ENCODE measurements at regions not wholly inside any gene's neighbourhood (a gene's known extent, or its start where the extent isn't known, plus 50 kb on each side); places are given as distances from the start of the nearest gene placed in this dataset.

DNA sequence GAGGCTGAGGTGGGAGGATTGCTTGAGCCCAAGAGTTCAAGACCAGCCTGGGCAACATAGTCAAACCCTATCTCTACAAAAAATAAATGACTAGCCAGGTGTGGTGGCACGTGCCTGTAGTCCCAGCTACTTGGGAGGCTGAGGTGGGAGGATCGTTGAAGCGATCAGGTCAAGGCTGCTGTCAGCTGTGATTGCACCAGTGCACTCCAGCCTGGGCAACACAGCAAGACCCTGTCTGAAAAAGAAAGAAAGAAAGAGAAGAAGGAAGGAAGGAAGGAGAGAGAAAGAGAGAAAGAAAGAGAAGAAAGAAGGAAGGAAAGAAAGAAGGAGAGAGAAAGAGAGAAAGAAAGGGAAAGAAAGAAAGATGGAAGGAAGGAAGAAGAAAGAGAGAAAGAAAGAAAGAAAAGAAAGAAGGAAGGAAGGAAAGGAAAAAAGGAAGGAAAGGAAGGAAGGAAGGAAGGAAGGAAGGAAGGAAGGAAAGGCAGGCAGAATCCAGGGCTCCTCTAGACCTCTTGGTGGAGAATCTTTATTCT, 71.5 kb upstream of the FBRSL1 start:
- Mint-ChIP-seq H3K4me3 (no peak overlapping the region), H3K27ac (no peak overlapping the region), H3K27me3 (peaks cover 8 to 13% of the 10 kb centered on the region in 2 donors), H3K36me3 (no peaks in the 10 kb centered on the region), H3K9me3 (no peaks in the 10 kb centered on the region), H3K4me1 (ENCODE audit: low read depth in 2 of 2) (peaks cover 0 to 3% of the 10 kb centered on the region in 2 donors)
- no peak for ATAC-seq
- no peak for DNase-seq (ENCODE audit: low spot score)

DNA sequence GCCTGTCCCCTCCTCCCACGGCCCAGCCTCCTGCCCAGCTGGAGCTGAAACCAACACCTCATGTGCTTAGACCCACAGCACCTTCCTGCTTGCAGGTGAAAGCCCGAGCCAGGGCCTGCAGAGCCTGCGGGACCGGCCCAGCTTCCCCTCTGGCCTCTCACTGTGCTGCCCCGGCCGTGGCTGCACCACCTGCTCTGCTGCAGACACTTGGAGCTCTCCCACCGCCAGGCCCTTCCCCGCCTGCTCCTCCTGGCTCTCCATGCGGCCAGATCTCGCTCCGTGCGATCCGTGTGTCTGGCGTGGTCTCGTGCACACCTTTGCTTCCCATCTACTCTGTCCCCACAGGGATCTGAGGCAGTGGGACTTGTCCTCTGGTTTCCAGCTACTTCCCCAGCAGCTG, 72.2 kb upstream of the FBRSL1 start:
- Mint-ChIP-seq H3K4me1 (ENCODE audit: low read depth in 2 of 2) (peaks cover 0 to 3% of the 10 kb centered on the region in 2 donors), H3K9me3 (no peaks in the 10 kb centered on the region), H3K4me3 (no peak overlapping the region), H3K27ac (no peak overlapping the region), H3K36me3 (no peaks in the 10 kb centered on the region), H3K27me3 (peaks cover 8 to 13% of the 10 kb centered on the region in 2 donors)
- DNase-seq (ENCODE audit: low spot score) (no peak), ATAC-seq (no peak)

DNA sequence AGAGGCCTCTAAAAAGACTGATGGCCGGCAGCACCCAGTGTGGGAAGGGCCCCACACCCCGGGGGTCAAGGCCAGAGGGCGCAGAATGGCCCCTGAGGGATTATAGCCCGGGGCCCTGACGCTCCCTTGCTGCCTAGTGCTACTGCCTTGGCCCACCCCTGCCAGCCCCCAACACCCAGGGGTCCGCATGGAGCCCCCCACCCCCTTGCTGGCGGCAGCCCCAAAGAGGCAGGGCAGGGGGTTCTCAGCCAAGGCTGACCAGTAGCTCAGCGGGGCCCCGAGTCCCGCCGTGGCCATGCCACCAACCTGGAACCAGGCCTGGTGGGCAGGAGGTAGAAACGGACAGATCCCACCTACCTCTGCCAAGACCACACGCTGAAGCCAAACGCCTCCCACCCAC, 73.1 kb upstream of the FBRSL1 start:
- ATAC-seq, result no peak
- Mint-ChIP-seq H3K4me3 (no peak overlapping the region), H3K27me3 (peaks cover 8 to 12% of the 10 kb centered on the region in 2 donors), H3K4me1 (ENCODE audit: low read depth in 2 of 2) (no peaks in the 10 kb centered on the region), H3K27ac (no peak overlapping the region), H3K9me3 (no peaks in the 10 kb centered on the region), H3K36me3 (no peaks in the 10 kb centered on the region)
- DNase-seq (ENCODE audit: low spot score), result no peak

DNA sequence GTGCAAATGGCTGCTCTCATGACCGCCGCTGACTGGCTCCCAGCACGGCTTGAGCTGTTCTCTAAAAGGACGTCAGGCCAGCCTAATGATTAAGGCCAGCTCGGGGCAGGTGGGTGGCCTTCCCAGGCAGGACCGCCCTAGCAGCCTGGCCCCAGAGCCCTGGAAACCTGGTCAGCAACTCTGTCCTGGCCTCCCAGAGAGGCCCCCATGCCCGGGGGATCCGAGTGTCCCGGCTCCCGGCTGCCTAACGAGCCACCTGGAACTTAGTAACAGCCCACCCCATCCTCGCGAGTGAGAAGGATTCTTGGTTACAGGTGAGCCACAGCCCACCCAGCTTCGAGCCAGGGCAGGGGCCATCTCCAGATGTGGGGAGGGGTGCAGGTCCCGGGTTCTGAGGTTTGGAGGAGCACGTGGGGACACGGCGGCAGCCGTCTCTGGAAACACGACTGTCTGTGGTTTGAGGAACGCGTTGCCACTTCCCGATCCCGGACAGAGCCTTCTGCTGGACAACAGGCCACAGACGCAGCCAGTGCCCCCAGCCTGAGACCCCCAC, 73.8 kb upstream of the FBRSL1 start:
- H3K4me1 Mint-ChIP-seq (ENCODE audit: low read depth in 2 of 2), result no peaks in the 10 kb centered on the region

DNA sequence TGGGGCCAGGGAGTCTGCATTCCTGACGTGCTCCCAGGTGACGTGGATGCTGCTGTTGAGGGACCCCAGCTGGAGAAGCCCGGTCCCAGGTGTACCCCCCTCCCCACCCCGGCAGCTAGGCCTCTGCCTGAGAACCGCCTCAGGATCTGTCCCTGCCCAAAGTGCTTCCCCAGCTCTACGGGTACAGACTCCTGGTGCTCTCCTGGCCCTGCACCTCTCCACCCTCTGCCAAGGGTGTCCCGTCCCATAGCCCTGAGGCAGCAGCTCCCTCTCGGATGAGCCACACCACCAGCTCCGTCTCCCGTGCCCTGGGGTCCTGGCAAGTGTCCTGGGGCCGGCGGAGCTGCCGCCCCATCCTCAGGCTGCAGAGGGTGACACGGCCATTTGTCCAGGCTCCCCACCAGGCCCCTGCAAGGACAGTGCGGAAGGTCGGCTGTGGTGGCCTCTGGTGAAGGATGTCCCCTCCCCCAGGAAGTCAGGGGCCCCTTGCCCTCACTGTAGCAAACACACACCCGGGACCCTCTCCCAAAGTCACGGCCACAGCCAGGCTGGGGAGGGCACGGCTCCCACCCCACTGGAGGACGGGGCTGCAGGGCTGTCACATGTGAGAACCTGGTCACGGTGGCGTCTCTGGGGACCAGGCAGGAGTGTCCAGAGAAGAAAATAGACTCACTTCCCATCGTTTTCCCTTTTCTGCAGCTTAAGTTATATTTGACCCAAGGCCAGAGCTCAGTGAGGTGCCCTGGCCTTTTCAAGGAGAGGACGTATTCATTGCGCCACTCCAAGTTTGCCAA, 74.4 kb upstream of the FBRSL1 start:
- Mint-ChIP-seq H3K27me3 (peaks cover 8% of the 10 kb centered on the region in 2 donors), H3K27ac (no peak overlapping the region)

More for the DNA sequence above, 73.8 kb upstream of the FBRSL1 start:
- Mint-ChIP-seq H3K9me3 (no peaks in the 10 kb centered on the region), H3K36me3 (no peaks in the 10 kb centered on the region), H3K4me3 (no peak overlapping the region), H3K27ac (no peak overlapping the region), H3K27me3 (peaks cover 8% of the 10 kb centered on the region in 2 donors)
- DNase-seq (ENCODE audit: low spot score) (no peak), ATAC-seq (no peak)

DNA sequence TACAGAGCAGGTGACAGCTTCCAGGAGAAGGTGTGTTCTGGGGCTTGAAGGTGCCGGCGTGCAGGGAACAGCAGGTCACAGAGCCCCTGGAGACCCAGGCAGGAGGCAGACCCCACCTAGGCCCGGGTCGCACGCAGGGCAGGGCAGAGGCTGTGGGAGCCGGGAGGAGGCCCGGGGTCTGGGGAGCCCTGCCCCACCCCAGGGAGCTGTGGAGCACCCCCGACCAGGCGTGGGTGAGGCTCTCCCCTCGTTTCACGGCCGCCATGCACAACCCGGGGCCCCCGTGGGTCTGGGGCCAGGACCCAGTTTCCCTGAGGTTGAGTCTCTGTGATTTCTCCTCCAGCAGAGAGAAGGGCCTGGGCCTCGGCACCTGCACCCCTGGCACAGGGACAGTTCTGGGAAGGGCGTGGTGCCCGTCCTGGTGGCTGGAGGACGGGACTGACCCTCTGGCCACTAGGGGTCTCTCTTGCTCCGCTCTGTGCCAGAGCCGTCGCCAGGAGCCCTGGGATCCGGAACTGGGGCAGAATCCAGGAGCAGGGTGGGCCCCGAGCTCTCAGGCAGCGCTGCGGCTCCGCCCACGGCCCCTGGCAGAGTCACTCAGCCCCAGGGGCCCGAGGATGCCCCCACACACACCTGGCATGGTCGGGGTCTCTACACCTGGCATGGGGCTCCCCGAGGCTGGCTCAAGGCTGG, 75.2 kb upstream of the FBRSL1 start:
- Mint-ChIP-seq H3K27me3 (peaks cover 6 to 8% of the 10 kb centered on the region in 2 donors), H3K27ac (no peak overlapping the region), H3K4me3 (no peak overlapping the region), H3K9me3 (no peaks in the 10 kb centered on the region), H3K4me1 (ENCODE audit: low read depth in 2 of 2) (no peaks in the 10 kb centered on the region), H3K36me3 (no peaks in the 10 kb centered on the region)
- peak; percentile 87 to 92 for ATAC-seq
- DNase-seq (ENCODE audit: low spot score), result peak; percentile 82

More for the DNA sequence above, 74.4 kb upstream of the FBRSL1 start:
- DNase-seq (ENCODE audit: low spot score) (no peak), ATAC-seq (peak in 1 of 2 donors; percentile 8)
- Mint-ChIP-seq H3K4me1 (ENCODE audit: low read depth in 2 of 2) (no peaks in the 10 kb centered on the region), H3K4me3 (no peak overlapping the region), H3K36me3 (no peaks in the 10 kb centered on the region), H3K9me3 (no peaks in the 10 kb centered on the region)

DNA sequence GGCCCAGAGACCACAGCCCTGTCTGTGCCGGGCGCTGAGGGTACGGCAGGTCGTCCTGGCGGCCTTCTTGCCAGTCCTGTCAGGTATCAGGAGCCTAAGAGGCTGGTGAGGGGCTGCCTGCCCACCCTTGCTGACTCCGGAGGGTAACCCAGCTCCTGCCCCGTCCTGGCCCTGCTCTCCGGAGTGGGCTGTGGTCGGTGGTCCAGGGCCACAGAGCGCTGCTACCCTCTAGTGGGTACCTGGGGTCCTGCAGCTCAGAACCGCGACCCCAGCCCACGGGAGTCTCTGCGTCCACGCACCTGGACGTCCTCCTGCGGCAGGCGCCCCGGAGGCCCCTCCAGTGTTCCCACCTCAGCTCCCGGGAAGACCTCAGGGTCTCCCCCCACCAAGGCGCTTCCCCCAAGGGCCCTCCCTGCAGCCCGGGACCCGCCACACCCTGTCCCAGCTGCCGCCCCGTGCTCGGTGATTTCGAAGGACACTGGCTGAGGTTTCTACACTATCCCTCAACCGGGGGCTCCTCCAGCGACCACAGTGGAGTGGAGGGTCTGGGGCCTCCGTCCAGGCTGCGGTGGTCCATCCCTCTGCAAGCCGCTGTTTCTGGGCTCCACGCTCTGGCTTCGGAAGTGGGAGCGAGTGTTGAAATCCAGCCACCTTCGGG, 75.9 kb upstream of the FBRSL1 start:
- ATAC-seq, result no peak
- DNase-seq (ENCODE audit: low spot score), result no peak
- peaks cover 3 to 8% of the 10 kb centered on the region in 2 donors for H3K27me3 Mint-ChIP-seq

DNA sequence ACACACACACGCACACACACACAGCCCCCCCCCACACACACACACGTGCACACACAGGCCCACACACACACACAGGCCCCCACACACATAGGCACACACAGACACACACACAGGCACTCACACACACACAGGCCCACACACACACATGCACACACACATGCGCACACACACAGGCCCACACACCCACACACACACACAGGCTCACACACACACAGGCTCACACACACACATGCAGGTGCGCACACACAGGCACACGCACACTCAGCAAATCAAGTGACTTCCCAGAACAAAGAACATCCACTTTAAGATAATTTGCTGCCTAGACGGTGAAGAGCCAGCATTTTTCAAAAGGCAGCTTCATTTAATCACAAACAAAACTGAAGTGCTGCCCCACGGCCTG, 78.5 kb upstream of the FBRSL1 start:
- Mint-ChIP-seq H3K36me3 (no peaks in the 10 kb centered on the region), H3K27me3 (no peaks in the 10 kb centered on the region), H3K27ac (no peak overlapping the region), H3K9me3 (no peaks in the 10 kb centered on the region), H3K4me1 (ENCODE audit: low read depth in 2 of 2) (no peaks in the 10 kb centered on the region), H3K4me3 (no peak overlapping the region)
- ATAC-seq (no peak), DNase-seq (ENCODE audit: low spot score) (no peak)

More for the DNA sequence above, 75.9 kb upstream of the FBRSL1 start:
- no peaks in the 10 kb centered on the region for H3K4me1 Mint-ChIP-seq (ENCODE audit: low read depth in 2 of 2)
- no peaks in the 10 kb centered on the region for H3K9me3 Mint-ChIP-seq
- H3K27ac Mint-ChIP-seq, result no peak overlapping the region
- no peak overlapping the region for H3K4me3 Mint-ChIP-seq
- H3K36me3 Mint-ChIP-seq, result no peaks in the 10 kb centered on the region

DNA sequence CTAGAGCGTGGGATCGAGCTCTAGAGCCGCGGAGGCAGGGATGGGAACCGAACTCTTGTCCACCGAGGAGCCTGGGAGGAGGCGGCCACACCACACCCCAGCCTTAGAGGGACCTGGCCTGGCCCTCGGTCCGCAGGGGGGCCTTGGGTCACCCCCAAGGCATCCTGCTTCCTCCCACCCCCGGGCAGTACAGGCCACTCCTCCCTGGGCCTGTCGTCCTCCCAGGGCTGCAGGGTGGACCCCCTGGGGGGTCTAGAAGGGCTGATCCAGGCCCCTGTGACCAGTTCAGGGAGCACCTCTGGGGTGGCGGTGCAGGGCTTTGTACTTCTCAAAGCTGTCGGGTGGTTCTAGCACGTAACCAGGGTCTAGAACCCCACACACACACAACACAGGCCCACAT, 79.1 kb upstream of the FBRSL1 start:
- ATAC-seq (no peak), DNase-seq (ENCODE audit: low spot score) (no peak)

DNA sequence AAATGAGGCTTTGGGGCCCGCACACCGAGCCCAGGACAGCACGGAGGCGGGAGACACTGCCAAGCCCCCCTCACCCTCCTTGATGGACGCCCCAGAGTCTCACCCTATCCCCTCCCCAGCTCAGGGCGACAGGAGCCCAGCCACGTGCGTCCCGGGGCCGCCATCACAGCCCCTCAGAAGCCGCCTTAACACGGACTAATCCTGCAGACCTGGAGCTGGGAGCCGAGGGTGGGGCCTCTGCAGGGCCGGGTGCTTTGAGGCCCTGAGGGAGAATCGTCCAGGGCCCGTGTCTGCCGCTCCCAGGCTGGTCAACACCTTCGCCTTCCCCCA, 79.7 kb upstream of the FBRSL1 start:
- Mint-ChIP-seq H3K4me1 (ENCODE audit: low read depth in 2 of 2) (no peaks in the 10 kb centered on the region), H3K4me3 (no peak overlapping the region), H3K27ac (no peak overlapping the region), H3K27me3 (peaks cover 0 to 2% of the 10 kb centered on the region in 2 donors), H3K9me3 (no peaks in the 10 kb centered on the region), H3K36me3 (no peaks in the 10 kb centered on the region)
- ATAC-seq (no peak), DNase-seq (ENCODE audit: low spot score) (no peak)

More for the DNA sequence above, 79.1 kb upstream of the FBRSL1 start:
- Mint-ChIP-seq H3K4me1 (ENCODE audit: low read depth in 2 of 2) (no peaks in the 10 kb centered on the region), H3K4me3 (no peak overlapping the region), H3K9me3 (no peaks in the 10 kb centered on the region), H3K27ac (no peak overlapping the region), H3K27me3 (no peaks in the 10 kb centered on the region), H3K36me3 (no peaks in the 10 kb centered on the region)

DNA sequence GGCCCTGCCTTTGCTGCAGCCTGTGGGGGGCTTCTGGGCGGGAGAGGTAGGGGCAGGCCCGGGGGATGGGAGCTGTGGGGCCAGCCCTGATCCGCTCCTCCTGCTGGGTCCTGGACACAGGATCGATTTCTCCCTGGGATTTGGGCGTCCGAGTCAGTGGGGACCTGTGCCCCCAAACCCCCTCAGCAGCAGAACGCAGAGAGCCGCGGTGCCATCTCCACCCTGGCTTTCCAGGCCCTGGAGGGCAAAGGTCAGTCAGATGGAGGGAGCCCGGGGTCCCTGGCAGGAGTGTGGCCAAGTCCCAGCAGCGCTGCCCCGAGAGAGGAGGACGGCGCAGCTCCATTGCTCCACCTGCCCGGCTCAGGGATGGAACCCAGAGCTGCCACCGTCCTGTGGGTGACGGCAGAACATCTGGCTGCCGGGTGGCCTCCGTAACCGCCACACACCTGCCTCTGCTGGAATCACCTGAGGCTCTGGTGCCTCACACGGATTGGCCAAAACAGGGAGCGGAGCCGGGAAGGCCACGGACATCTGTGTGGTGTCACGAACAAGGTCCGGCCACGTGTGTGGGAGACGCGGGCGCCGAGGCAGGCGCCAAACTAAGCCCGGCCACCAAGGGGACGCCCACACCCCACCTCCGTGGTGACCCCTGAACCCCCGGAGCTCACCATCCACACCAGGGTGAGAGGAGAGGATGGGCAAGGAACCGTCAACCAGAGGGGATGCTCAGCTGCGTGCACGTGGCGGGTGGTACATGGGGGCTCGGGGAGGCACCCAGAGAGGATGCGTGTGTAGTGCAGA, 80.3 kb upstream of the FBRSL1 start:
- ATAC-seq (no peak), DNase-seq (ENCODE audit: low spot score) (no peak)
- Mint-ChIP-seq H3K4me3 (no peak overlapping the region), H3K4me1 (ENCODE audit: low read depth in 2 of 2) (no peaks in the 10 kb centered on the region), H3K27me3 (peaks cover 0 to 2% of the 10 kb centered on the region in 2 donors), H3K36me3 (no peaks in the 10 kb centered on the region), H3K9me3 (no peaks in the 10 kb centered on the region), H3K27ac (no peak overlapping the region)

DNA sequence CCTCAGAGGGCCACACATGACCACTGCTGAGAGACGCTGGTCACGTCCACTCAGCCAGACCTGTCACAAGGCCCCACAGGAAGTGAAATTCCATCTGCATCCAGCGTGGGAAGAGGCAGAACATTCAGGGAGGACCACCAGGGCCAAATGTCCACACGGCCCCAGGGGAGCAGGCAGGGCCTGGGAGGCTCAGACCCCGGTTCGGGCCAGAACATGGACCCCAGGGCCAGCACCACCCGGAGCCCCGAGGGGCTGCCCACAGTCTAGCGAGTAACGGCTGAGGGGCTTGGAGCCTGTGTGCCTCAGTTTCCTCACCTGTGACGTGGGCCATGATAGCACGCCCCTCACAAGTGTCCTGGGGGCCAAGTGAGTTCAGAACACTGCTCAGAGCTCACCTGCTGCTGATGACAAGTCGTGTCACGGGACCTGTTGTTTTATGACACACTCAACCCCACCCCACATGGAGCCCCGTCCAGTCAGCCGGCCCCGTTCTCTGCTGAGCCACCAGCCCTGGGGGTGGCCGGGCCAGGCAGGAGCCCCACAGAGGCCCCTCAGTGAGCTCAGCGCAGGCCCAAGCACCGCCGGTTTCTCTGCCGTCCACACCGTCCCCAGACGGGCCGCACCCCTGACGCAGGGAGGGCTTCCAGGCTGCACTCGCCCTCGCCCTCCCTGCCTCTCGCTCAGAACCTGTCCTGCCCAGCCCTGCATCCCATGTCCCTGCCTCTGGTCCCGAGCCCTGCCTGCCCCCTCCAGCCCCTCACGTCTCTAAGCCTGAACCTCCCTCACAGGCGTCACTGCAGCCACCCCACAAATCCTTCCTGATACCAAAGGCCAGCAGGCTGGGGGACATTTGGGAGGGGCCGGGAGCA, 79.5 kb upstream of the GALNT9 start:
- no peak for DNase-seq (ENCODE audit: low spot score)
- no peak for ATAC-seq
- no peak overlapping the region for H3K4me3 Mint-ChIP-seq
- no peak overlapping the region for H3K27ac Mint-ChIP-seq
- H3K27me3 Mint-ChIP-seq, result peaks cover 0 to 2% of the 10 kb centered on the region in 2 donors
- no peaks in the 10 kb centered on the region for H3K4me1 Mint-ChIP-seq (ENCODE audit: low read depth in 2 of 2)
- H3K9me3 Mint-ChIP-seq, result no peaks in the 10 kb centered on the region
- no peaks in the 10 kb centered on the region for H3K36me3 Mint-ChIP-seq
